PFSK-1 (cell line): ENCODE measurements at regions not wholly inside any gene's neighbourhood (a gene's known extent, or its start where the extent isn't known, plus 50 kb on each side); places are given as distances from the start of the nearest gene placed in this dataset.

Experiments used
- FOXP2 ChIP-seq: optimal IDR thresholded peaks from 2 replicates; pipeline ENCODE3; 2011; ENCODE audit warnings: borderline replicate concordance, control low read depth, inconsistent platforms; ENCODE audit not compliant: insufficient read depth; ENCODE audit errors: extremely low read length, extremely low read depth
- POLR2AphosphoS5 ChIP-seq: IDR thresholded peaks from 2 replicates; pipeline ENCODE4 v1.6.1; 2012; ENCODE audit warnings: low read depth, mild to moderate bottlenecking, control low read depth, low read length, moderate library complexity
- SIN3A ChIP-seq: IDR thresholded peaks from 2 replicates; pipeline ENCODE4 v1.6.1; 2012; ENCODE audit warnings: mild to moderate bottlenecking, low read length, moderate library complexity, borderline replicate concordance; ENCODE audit not compliant: insufficient read depth
- TAF1 ChIP-seq: IDR thresholded peaks from 2 replicates; pipeline ENCODE4 v1.6.1; 2012; ENCODE audit warnings: low read length, control low read depth, borderline replicate concordance; ENCODE audit not compliant: insufficient read depth
- TF ChIP-seq, protein P1 (sequence below), 2 experiments: IDR thresholded peaks; 2 replicates each; pipeline versions ENCODE4 v1.6.1 to v1.8.0; 2011 to 2012; ENCODE audit warnings: low read depth in 2 of 2, low read length in 2 of 2, control low read depth in 1 of 2, inconsistent platforms in 1 of 2, mild to moderate bottlenecking in 1 of 2, moderate library complexity in 1 of 2; ENCODE audit not compliant: insufficient read depth in 1 of 2

DNA sequence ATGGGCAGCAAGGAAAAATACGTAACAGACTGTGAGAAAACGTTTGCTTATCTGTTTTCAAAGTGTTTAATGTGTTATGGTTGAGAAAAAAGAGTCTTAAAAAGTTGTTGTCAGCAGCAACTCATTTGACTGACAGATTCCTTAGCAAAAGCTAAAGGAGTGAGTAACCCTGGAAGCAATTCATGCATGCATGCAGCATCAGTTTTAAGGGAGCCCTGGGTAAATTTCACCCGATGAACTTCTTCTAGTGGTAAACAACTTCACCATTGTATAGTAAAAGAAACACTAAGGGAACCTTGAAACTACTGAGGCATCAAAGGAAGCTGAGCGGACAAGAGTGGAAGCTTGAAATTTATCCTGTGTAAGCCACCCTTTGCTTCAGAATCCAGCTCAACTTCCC lies 583.2 kb upstream of the INTU start:
- TF ChIP-seq FOXP2 (no peak), POLR2AphosphoS5 (no peak), SIN3A (no peak), TAF1 (no peak)
- TF ChIP-seq, protein P1, sequence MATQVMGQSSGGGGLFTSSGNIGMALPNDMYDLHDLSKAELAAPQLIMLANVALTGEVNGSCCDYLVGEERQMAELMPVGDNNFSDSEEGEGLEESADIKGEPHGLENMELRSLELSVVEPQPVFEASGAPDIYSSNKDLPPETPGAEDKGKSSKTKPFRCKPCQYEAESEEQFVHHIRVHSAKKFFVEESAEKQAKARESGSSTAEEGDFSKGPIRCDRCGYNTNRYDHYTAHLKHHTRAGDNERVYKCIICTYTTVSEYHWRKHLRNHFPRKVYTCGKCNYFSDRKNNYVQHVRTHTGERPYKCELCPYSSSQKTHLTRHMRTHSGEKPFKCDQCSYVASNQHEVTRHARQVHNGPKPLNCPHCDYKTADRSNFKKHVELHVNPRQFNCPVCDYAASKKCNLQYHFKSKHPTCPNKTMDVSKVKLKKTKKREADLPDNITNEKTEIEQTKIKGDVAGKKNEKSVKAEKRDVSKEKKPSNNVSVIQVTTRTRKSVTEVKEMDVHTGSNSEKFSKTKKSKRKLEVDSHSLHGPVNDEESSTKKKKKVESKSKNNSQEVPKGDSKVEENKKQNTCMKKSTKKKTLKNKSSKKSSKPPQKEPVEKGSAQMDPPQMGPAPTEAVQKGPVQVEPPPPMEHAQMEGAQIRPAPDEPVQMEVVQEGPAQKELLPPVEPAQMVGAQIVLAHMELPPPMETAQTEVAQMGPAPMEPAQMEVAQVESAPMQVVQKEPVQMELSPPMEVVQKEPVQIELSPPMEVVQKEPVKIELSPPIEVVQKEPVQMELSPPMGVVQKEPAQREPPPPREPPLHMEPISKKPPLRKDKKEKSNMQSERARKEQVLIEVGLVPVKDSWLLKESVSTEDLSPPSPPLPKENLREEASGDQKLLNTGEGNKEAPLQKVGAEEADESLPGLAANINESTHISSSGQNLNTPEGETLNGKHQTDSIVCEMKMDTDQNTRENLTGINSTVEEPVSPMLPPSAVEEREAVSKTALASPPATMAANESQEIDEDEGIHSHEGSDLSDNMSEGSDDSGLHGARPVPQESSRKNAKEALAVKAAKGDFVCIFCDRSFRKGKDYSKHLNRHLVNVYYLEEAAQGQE (IDR thresholded peaks at IDR 0.05; ENCODE audit: insufficient read depth in 1 of 2, low read depth in 2 of 2, low read length in 2 of 2): no peak

DNA sequence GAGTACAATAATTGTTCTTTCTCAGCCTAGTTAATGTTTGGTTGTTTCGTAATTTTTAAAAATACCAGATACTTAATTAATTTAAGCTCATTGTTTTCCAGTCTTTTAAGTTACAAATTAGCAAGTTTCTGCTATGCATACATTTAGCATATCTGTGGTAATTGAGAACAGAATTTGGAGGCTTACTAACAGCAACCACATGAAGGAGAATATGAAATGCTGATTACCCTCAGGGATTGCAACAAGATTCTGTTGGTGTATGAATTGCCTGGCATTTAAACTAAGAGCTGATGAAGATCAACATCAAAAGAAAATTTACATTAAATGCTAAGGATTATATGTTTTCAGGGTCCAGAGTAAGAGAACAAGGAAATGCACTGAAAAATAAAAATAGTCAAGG lies 580.0 kb upstream of the INTU start:
- no peak for TF ChIP-seq SIN3A
- TF ChIP-seq POLR2AphosphoS5: no peak
- TF ChIP-seq TAF1: no peak

DNA sequence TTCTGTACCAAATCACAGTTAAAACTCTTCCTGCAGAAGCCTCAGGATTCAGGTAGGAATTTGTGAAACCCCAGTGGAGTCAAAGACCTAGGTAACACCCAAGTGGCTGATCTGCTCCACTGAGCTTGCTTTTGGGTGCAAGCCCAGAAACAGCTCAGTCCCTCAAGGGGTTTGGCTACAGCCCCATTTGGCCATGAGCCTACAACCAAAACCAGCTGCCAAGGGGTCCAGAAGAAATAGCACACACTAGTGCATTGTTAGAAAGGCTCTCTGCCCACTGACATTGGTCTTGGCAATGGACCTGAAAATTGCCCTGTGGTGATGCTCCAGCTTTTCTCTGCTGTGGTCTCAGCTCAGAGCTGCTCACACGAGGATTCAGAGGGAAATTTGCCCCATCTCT lies 577.4 kb upstream of the INTU start:
- TF ChIP-seq POLR2AphosphoS5 (no peak), FOXP2 (no peak)

GRCh38 chr4:127069675-127070074 lies 563.1 kb upstream of the INTU start:
- TF ChIP-seq POLR2AphosphoS5: no peak
- no peak for TF ChIP-seq SIN3A
- TF ChIP-seq, protein P1 (IDR thresholded peaks at IDR 0.05; ENCODE audit: insufficient read depth in 1 of 2, low read depth in 2 of 2, low read length in 2 of 2): no peak
- no peak for TF ChIP-seq TAF1
- no peak for TF ChIP-seq FOXP2

- TF ChIP-seq SIN3A (no peak), POLR2AphosphoS5 (no peak), FOXP2 (no peak), TAF1 (no peak)
- TF ChIP-seq, protein P1 (IDR thresholded peaks at IDR 0.05; ENCODE audit: insufficient read depth in 1 of 2, low read depth in 2 of 2, low read length in 2 of 2): no peak
These were observed 561.3 kb upstream of the INTU start for GRCh38 chr4:127071443-127071842.

DNA sequence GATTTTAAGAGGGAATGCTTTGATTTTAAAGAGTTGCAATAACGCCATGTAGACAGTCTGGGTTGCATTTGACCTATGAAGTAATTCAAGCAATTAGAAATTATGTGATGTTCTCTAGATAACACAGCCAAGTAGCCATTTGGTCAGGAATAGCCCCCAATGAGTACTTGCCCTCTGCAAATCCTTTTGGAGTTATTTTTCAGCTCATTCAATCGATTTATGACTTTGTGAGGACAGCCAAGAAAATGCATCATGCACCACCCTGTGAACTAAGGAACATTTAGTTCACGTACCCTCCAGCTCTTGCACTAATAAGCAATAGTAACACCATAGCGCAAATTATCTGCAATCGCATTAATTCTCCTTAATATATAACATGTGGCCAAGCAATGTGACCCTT lies 552.6 kb upstream of the INTU start:
- TF ChIP-seq TAF1: no peak
- TF ChIP-seq SIN3A: no peak
- TF ChIP-seq, protein P1 (IDR thresholded peaks at IDR 0.05; ENCODE audit: insufficient read depth in 1 of 2, low read depth in 2 of 2, low read length in 2 of 2): no peak
- TF ChIP-seq FOXP2: no peak
- TF ChIP-seq POLR2AphosphoS5: no peak
